NCI-H2029 (cell line): ENCODE measurements at regions not wholly inside any gene's neighbourhood (a gene's known extent, or its start where the extent isn't known, plus 50 kb on each side); places are given as distances from the start of the nearest gene placed in this dataset.
"Not testable (repeated sequence)": the region's sequence is repeated elsewhere in the genome, so short reads cannot be mapped to it uniquely, and the experiment has no call there.

Experiments
- DNase-seq: peaks from one replicate; lab custom pipeline; 2025; lab: John Stamatoyannopoulos, UW

GRCh38 chr5:108696951-108697715, 50.6 kb upstream of the FER start:
- no peak for DNase-seq

- no peak for DNase-seq
Measured at GRCh38 chr5:108696407-108696806, 51.3 kb upstream of the FER start.

- DNase-seq, result no peak
Measured at GRCh38 chr5:108688485-108688884, 59.2 kb upstream of the FER start.

- DNase-seq, result no peak
Measured at GRCh38 chr5:108687595-108688200, 60.0 kb upstream of the FER start.

- DNase-seq, result no peak
Measured at GRCh38 chr5:108686676-108687075, 61.0 kb upstream of the FER start.

- not testable (repeated sequence) for DNase-seq
Measured at GRCh38 chr5:108685448-108686216, 62.1 kb upstream of the FER start.

GRCh38 chr5:108681079-108681921, 66.4 kb upstream of the FER start:
- DNase-seq, result no peak

GRCh38 chr5:108678091-108678490, 69.6 kb upstream of the FER start:
- DNase-seq, result no peak

- DNase-seq, result no peak
Measured at GRCh38 chr5:108675736-108676135, 72.0 kb upstream of the FER start.

- no peak for DNase-seq
Measured at GRCh38 chr5:108672639-108673038, 75.1 kb upstream of the FER start.

GRCh38 chr5:108670591-108671289, 77.0 kb upstream of the FER start:
- DNase-seq, result no peak

- no peak for DNase-seq
Measured at GRCh38 chr5:108669462-108669861, 78.2 kb upstream of the FER start.

- no peak for DNase-seq
Measured at GRCh38 chr5:108661590-108662219, 86.0 kb upstream of the FER start.

- no peak for DNase-seq
Measured at GRCh38 chr5:108661024-108661423, 86.7 kb upstream of the FER start.

GRCh38 chr5:108660291-108660690, 87.4 kb upstream of the FER start:
- DNase-seq, result no peak

- no peak for DNase-seq
Measured at GRCh38 chr5:108659531-108659930, 88.2 kb upstream of the FER start.

GRCh38 chr5:108655750-108656450, 91.8 kb upstream of the FER start:
- DNase-seq, result no peak

- DNase-seq, result no peak
Measured at GRCh38 chr5:108654051-108654450, 93.6 kb upstream of the FER start.

GRCh38 chr5:108653201-108653600, 94.5 kb upstream of the FER start:
- DNase-seq, result no peak

GRCh38 chr5:108650997-108651396, 96.7 kb upstream of the FER start:
- DNase-seq, result no peak
